ENCODE measurements at regions not wholly inside any gene's neighbourhood (a gene's known extent, or its start where the extent isn't known, plus 50 kb on each side); places are given as distances from the start of the nearest gene placed in this dataset.

DNA sequence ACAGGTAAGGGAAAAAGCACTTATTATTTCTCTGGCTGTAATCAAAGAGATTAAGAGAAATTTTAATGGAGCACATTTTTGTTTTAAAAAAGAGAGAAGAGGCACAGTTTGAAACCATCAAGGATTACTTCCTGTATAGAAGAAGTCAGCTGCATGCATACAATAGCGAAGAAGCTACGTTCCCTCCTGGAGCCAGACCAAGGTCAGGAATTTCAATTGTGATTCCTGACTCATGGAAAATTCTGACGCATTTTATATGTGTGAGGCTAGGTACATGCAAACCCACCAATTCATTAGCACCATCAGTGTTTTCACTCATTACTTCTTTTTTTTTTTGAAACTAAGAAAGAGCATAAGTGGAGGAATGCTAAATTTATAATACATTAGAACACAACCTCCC lies 232.7 kb upstream of the SGK1 start:
- Mint-ChIP-seq H3K36me3 (ENCODE audit: unreplicated experiment) (no peaks in the 10 kb centered on the region), H3K4me1 (ENCODE audit: low read depth, unreplicated experiment) (no peaks in the 10 kb centered on the region), H3K4me3 (ENCODE audit: unreplicated experiment) (no peak overlapping the region), H3K9me3 (ENCODE audit: unreplicated experiment) (no peaks in the 10 kb centered on the region), H3K27ac (ENCODE audit: unreplicated experiment) (no peak overlapping the region), H3K27me3 (ENCODE audit: unreplicated experiment) (no peaks in the 10 kb centered on the region)
- TF ChIP-seq, protein P1, sequence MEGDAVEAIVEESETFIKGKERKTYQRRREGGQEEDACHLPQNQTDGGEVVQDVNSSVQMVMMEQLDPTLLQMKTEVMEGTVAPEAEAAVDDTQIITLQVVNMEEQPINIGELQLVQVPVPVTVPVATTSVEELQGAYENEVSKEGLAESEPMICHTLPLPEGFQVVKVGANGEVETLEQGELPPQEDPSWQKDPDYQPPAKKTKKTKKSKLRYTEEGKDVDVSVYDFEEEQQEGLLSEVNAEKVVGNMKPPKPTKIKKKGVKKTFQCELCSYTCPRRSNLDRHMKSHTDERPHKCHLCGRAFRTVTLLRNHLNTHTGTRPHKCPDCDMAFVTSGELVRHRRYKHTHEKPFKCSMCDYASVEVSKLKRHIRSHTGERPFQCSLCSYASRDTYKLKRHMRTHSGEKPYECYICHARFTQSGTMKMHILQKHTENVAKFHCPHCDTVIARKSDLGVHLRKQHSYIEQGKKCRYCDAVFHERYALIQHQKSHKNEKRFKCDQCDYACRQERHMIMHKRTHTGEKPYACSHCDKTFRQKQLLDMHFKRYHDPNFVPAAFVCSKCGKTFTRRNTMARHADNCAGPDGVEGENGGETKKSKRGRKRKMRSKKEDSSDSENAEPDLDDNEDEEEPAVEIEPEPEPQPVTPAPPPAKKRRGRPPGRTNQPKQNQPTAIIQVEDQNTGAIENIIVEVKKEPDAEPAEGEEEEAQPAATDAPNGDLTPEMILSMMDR (IDR thresholded peaks at IDR 0.05; ENCODE audit: partially characterized antibody, unreplicated experiment) = no peak
- no peak for DNase-seq

DNA sequence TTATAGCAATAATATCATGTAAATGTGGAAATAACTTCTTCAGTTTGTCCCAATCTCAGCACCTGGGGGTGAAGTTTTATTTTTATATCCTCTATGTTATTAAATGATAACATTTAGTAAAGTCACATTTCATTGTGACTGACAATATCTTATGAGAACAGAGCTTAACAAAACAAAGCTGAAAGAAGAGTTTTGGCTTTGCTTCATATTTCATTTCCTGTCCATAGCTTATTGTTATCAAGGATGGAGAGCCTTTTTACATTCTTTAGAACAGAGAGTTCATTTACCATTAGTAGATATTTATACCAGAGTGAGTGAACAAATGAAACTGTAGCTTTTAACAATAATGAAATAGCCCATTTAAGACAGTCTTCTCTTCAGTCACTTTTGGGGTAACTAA lies 231.9 kb upstream of the SGK1 start:
- H3K27ac Mint-ChIP-seq (ENCODE audit: unreplicated experiment) = no peak overlapping the region
- DNase-seq = no peak
- no peaks in the 10 kb centered on the region for H3K9me3 Mint-ChIP-seq (ENCODE audit: unreplicated experiment)
- H3K4me3 Mint-ChIP-seq (ENCODE audit: unreplicated experiment) = no peak overlapping the region
- no peaks in the 10 kb centered on the region for H3K4me1 Mint-ChIP-seq (ENCODE audit: low read depth, unreplicated experiment)
- TF ChIP-seq, protein P1 (IDR thresholded peaks at IDR 0.05; ENCODE audit: partially characterized antibody, unreplicated experiment) = no peak
- no peaks in the 10 kb centered on the region for H3K27me3 Mint-ChIP-seq (ENCODE audit: unreplicated experiment)
- no peaks in the 10 kb centered on the region for H3K36me3 Mint-ChIP-seq (ENCODE audit: unreplicated experiment)

DNA sequence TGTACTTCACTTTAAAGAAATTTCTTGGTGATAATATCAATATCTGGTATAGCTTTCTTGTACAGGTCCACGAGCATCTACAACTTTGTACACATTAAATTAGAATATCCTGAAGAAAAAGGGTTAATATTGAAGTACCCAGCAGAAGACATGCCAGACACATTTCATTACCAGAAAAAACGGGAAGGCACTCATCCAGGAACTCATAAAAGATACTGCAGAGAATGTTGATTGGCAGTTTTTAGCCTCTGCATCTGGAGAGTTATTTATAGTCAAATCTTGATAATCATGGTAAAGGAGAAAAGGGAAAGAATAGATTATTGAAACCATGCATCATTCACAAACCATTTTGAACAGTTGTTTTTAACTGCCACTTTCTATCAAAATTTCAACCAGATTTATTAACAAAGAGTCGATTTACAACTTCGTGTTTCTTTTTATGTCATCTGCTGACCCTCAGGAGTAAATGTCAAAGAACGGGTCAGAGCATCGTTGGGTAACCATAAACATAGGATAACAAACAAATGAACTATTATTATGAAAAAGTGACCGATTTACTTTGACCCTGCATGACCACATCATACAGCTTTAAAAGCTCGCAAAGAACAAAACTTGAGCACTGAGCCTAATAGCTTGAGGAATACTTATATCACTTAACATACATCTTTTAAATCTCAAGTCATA lies 229.2 kb upstream of the SGK1 start:
- no peaks in the 10 kb centered on the region for H3K4me1 Mint-ChIP-seq (ENCODE audit: low read depth, unreplicated experiment)
- TF ChIP-seq, protein P1 (IDR thresholded peaks at IDR 0.05; ENCODE audit: partially characterized antibody, unreplicated experiment) = no peak
- no peak overlapping the region for H3K27ac Mint-ChIP-seq (ENCODE audit: unreplicated experiment)
- no peak for DNase-seq
- H3K36me3 Mint-ChIP-seq (ENCODE audit: unreplicated experiment) = no peaks in the 10 kb centered on the region
- no peak overlapping the region for H3K4me3 Mint-ChIP-seq (ENCODE audit: unreplicated experiment)
- H3K9me3 Mint-ChIP-seq (ENCODE audit: unreplicated experiment) = no peaks in the 10 kb centered on the region
- H3K27me3 Mint-ChIP-seq (ENCODE audit: unreplicated experiment) = no peaks in the 10 kb centered on the region

DNA sequence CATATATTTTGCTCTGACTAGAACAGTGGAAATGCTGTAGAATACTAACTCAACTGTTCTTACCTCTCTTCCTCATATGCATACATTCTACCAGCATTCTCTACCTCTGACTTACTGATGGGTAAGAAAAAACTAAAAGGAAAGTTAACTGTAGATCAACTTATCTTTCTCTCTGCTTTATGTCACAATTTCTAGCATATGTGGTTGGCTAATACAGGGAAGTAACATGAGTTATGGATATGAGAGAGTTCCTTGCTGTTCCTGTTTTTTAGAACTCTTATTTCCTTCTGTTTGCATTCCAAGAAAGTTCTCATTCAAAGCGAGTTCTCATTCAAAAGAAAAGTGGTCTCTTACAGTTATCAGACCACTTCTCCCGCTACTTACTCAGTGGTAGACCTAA lies 226.8 kb upstream of the SGK1 start:
- Mint-ChIP-seq H3K9me3 (ENCODE audit: unreplicated experiment) (no peaks in the 10 kb centered on the region), H3K4me1 (ENCODE audit: low read depth, unreplicated experiment) (no peaks in the 10 kb centered on the region), H3K4me3 (ENCODE audit: unreplicated experiment) (no peak overlapping the region), H3K27me3 (ENCODE audit: unreplicated experiment) (no peaks in the 10 kb centered on the region), H3K27ac (ENCODE audit: unreplicated experiment) (no peak overlapping the region), H3K36me3 (ENCODE audit: unreplicated experiment) (no peaks in the 10 kb centered on the region)
- TF ChIP-seq, protein P1 (IDR thresholded peaks at IDR 0.05; ENCODE audit: partially characterized antibody, unreplicated experiment) = no peak
- no peak for DNase-seq

DNA sequence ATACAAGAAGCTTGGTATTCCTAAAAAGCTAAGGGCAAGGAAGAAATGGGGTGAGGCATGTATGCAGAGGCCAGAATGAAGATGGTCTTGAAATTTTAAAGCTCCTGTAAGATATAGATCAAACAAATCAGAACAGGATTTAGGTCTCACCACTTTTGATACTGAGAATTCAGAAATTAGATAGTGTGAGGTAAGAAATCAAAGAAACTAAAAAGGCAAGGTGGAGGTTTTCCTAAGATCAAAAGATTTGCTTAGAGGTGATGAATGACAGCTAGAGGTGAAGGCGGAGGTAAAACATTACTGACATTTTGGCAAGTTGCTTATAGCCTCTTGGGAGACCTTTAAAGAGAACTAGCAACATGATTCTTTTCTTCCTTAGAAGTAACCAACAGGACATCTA lies 225.2 kb upstream of the SGK1 start:
- no peak for DNase-seq
- H3K4me3 Mint-ChIP-seq (ENCODE audit: unreplicated experiment) = no peak overlapping the region
- no peak overlapping the region for H3K27ac Mint-ChIP-seq (ENCODE audit: unreplicated experiment)
- no peaks in the 10 kb centered on the region for H3K9me3 Mint-ChIP-seq (ENCODE audit: unreplicated experiment)
- H3K4me1 Mint-ChIP-seq (ENCODE audit: low read depth, unreplicated experiment) = no peaks in the 10 kb centered on the region
- H3K27me3 Mint-ChIP-seq (ENCODE audit: unreplicated experiment) = no peaks in the 10 kb centered on the region
- TF ChIP-seq, protein P1 (IDR thresholded peaks at IDR 0.05; ENCODE audit: partially characterized antibody, unreplicated experiment) = no peak
- H3K36me3 Mint-ChIP-seq (ENCODE audit: unreplicated experiment) = no peaks in the 10 kb centered on the region

Measured in glutamatergic neuron (in vitro differentiated cells).